GM23338 (cell line): ENCODE measurements at regions not wholly inside any gene's neighbourhood (a gene's known extent, or its start where the extent isn't known, plus 50 kb on each side); places are given as distances from the start of the nearest gene placed in this dataset.

Source experiments
- ATAC-seq: fragments of 200-7000 bp; cut with Tn5 transposase; 3 replicates; pipeline ENCODE4 v1.9.1; 2020
- DNase-seq: peaks from one replicate; pipeline ENCODE4 v3.0.0-alpha.2; 2015; ENCODE audit warnings: low spot score
- H2AFZ ChIP-seq: fragments of 200-600 bp; sonication (generic); 2 replicates; pipeline ENCODE4 v1.8.0; 2016; ENCODE audit warnings: antibody characterized with exemption, mild to moderate bottlenecking, moderate library complexity
- H3F3A ChIP-seq: fragments of 200-600 bp; sonication (generic); replicated peaks from 2 replicates; pipeline ENCODE4 v1.8.0; 2017; ENCODE audit warnings: antibody characterized with exemption, mixed run types, low read depth
- H3K27ac ChIP-seq: fragments of 200-600 bp; sonication (generic); 2 replicates; pipeline ENCODE4 v1.6.1; 2016; ENCODE audit warnings: low read depth
- H3K27me3 ChIP-seq: fragments of 200-600 bp; sonication (generic); 2 replicates; pipeline ENCODE4 v1.8.0; 2016; ENCODE audit warnings: mild to moderate bottlenecking, mixed run types, moderate library complexity; ENCODE audit not compliant: insufficient read depth
- H3K36me3 ChIP-seq: fragments of 200-600 bp; sonication (generic); 2 replicates; pipeline ENCODE4 v1.8.0; 2016; ENCODE audit warnings: mild to moderate bottlenecking; ENCODE audit not compliant: insufficient read depth
- H3K4me1 ChIP-seq: fragments of 200-600 bp; sonication (generic); 2 replicates; pipeline ENCODE4 v1.8.0; 2016; ENCODE audit warnings: mild to moderate bottlenecking, moderate library complexity; ENCODE audit not compliant: insufficient read depth
- H3K4me2 ChIP-seq: fragments of 200-600 bp; sonication (generic); 2 replicates; pipeline ENCODE4 v1.7.1; 2017; ENCODE audit warnings: mixed run types
- H3K4me3 ChIP-seq: fragments of 200-600 bp; sonication (generic); 2 replicates; pipeline ENCODE4 v1.6.1; 2016; ENCODE audit warnings: mixed run types
- H3K79me2 ChIP-seq: fragments of 200-600 bp; sonication (generic); replicated peaks from 2 replicates; pipeline ENCODE4 v1.8.0; 2017; ENCODE audit warnings: mild to moderate bottlenecking; ENCODE audit not compliant: insufficient read depth
- H3K9me2 ChIP-seq: fragments of 200-600 bp; sonication (generic); 2 replicates; pipeline ENCODE4 v1.8.0; 2017; ENCODE audit not compliant: insufficient read depth
- H4K20me1 ChIP-seq: fragments of 200-600 bp; sonication (generic); replicated peaks from 2 replicates; pipeline ENCODE4 v1.8.0; 2017; ENCODE audit warnings: mild to moderate bottlenecking; ENCODE audit not compliant: insufficient read depth
- H3K27ac Mint-ChIP-seq: 2 replicates; pipeline ENCODE4 v1.8.0; 2020; ENCODE audit warnings: inconsistent platforms, mild to moderate bottlenecking, moderate library complexity, mixed read lengths
- H3K27me3 Mint-ChIP-seq: 3 replicates; pipeline ENCODE4 v1.8.0; 2022; ENCODE audit warnings: low read depth, mild to moderate bottlenecking, moderate library complexity, mixed read lengths, inconsistent platforms; ENCODE audit not compliant: insufficient read depth, poor library complexity
- H3K36me3 Mint-ChIP-seq: 3 replicates; pipeline ENCODE4 v1.8.0; 2021; ENCODE audit warnings: low read depth, mild to moderate bottlenecking, inconsistent platforms, moderate library complexity, mixed read lengths
- H3K4me1 Mint-ChIP-seq: 3 replicates; pipeline ENCODE4 v1.8.0; 2020; ENCODE audit warnings: mild to moderate bottlenecking, inconsistent platforms, mixed read lengths
- H3K4me3 Mint-ChIP-seq: 3 replicates; pipeline ENCODE4 v1.8.0; 2021; ENCODE audit warnings: moderate library complexity, mild to moderate bottlenecking, inconsistent platforms, mixed read lengths
- H3K9me3 Mint-ChIP-seq: 3 replicates; pipeline ENCODE4 v1.8.0; 2020; ENCODE audit warnings: moderate library complexity, mild to moderate bottlenecking, inconsistent platforms, mixed read lengths
- CREB1 ChIP-seq: fragments of 250-450 bp; sonication (Bioruptor Pico); IDR thresholded peaks from 2 replicates; pipeline ENCODE4 v1.5.0; 2020; ENCODE audit warnings: low read depth, mild to moderate bottlenecking, moderate library complexity
- CTCF ChIP-seq, 2 experiments: fragments of 200-600 bp in 1 of 2; sonication (generic) in 1 of 2; conservative IDR thresholded peaks; 2 replicates each; pipeline versions ENCODE4 v1.5.1 to v1.6.1; 2016 to 2017; ENCODE audit warnings: antibody characterized with exemption in 2 of 2, low read depth in 2 of 2, mild to moderate bottlenecking in 2 of 2, moderate library complexity in 1 of 2
- ETS1 ChIP-seq: IDR thresholded peaks from 2 replicates; pipeline ENCODE4 v1.6.1; 2016; ENCODE audit warnings: antibody characterized with exemption
- EZH2 ChIP-seq: fragments of 200-600 bp; sonication (generic); IDR thresholded peaks from one replicate; pipeline ENCODE4 v1.8.0; 2017; ENCODE audit warnings: antibody characterized with exemption, mild to moderate bottlenecking, low read depth; ENCODE audit not compliant: unreplicated experiment
- EZH2phosphoT487 ChIP-seq: fragments of 200-600 bp; sonication (generic); IDR thresholded peaks from one replicate; pipeline ENCODE4 v1.8.1; 2018; ENCODE audit warnings: antibody characterized with exemption; ENCODE audit not compliant: unreplicated experiment
- JUNB ChIP-seq: IDR thresholded peaks from one replicate; pipeline ENCODE4 v1.6.1; 2016; ENCODE audit warnings: antibody characterized with exemption; ENCODE audit not compliant: unreplicated experiment
- NANOG ChIP-seq: IDR thresholded peaks from 2 replicates; pipeline ENCODE4 v1.6.1; 2016; ENCODE audit warnings: antibody characterized with exemption, borderline replicate concordance
- POLR2AphosphoS5 ChIP-seq: IDR thresholded peaks from 2 replicates; pipeline ENCODE4 v1.6.1; 2016; ENCODE audit warnings: antibody characterized with exemption, low read depth
- REST ChIP-seq: IDR thresholded peaks from one replicate; pipeline ENCODE4 v1.6.1; 2018; ENCODE audit warnings: antibody characterized with exemption; ENCODE audit not compliant: unreplicated experiment
- STAT1 ChIP-seq: IDR thresholded peaks from one replicate; pipeline ENCODE4 v1.6.1; 2016; ENCODE audit warnings: antibody characterized with exemption; ENCODE audit not compliant: unreplicated experiment
- ZNF114 ChIP-seq: fragments of 250-450 bp; sonication (Bioruptor Pico); IDR thresholded peaks from 2 replicates; pipeline ENCODE4 v1.5.0; 2020; ENCODE audit warnings: mild to moderate bottlenecking, moderate library complexity
- ZNF331 ChIP-seq: fragments of 250-450 bp; sonication (Bioruptor Pico); IDR thresholded peaks from 2 replicates; pipeline ENCODE4 v1.5.0; 2020; ENCODE audit warnings: low read depth, mild to moderate bottlenecking, moderate library complexity
- ZNF462 ChIP-seq: fragments of 250-450 bp; sonication (Bioruptor Pico); IDR thresholded peaks from 2 replicates; pipeline ENCODE4 v1.5.0; 2020; ENCODE audit warnings: mild to moderate bottlenecking, moderate library complexity

- Histone ChIP-seq H3K4me1 (no peaks in the 10 kb centered on the region), H2AFZ (no peak overlapping the region), H3K4me2 (no peak overlapping the region), H4K20me1 (no peaks in the 10 kb centered on the region), H3K36me3 (no peaks in the 10 kb centered on the region), H3K27me3 (no peaks in the 10 kb centered on the region), H3K4me3 (no peak overlapping the region), H3K79me2 (no peaks in the 10 kb centered on the region), H3K9me2 (no peaks in the 10 kb centered on the region), H3K27ac (no peak overlapping the region), H3F3A (no peaks in the 10 kb centered on the region)
- TF ChIP-seq ZNF331 (CRISPR knock-in tag) (no peak), CTCF (conservative IDR thresholded peaks at IDR 0.05; ENCODE audit: low read depth in 2 of 2) (no peak), NANOG (no peak), POLR2AphosphoS5 (no peak), EZH2 (no peak), CREB1 (CRISPR knock-in tag) (no peak), ZNF462 (no peak), EZH2phosphoT487 (no peak), ZNF114 (CRISPR knock-in tag) (no peak), JUNB (no peak), REST (no peak), STAT1 (no peak), ETS1 (no peak)
- Mint-ChIP-seq H3K4me1 (no peaks in the 10 kb centered on the region), H3K27ac (no peak overlapping the region), H3K36me3 (no peaks in the 10 kb centered on the region), H3K4me3 (no peak overlapping the region), H3K9me3 (no peaks in the 10 kb centered on the region), H3K27me3 (peaks cover 1% of the 10 kb centered on the region)
- ATAC-seq, result no peak
- no peak for DNase-seq
These were observed 211.2 kb upstream of the WDFY3 start for GRCh38 chr4:85177679-85178078.
